Endothelial cell of umbilical vein (primary cell): ENCODE measurements at regions not wholly inside any gene's neighbourhood (a gene's known extent, or its start where the extent isn't known, plus 50 kb on each side); places are given as distances from the start of the nearest gene placed in this dataset.

Experiments used
- BruUV-seq: library from RNA; stranded (reverse); fragments of 400-500 nt; replicated peaks from 2 replicates; lab custom pipeline; 2021; lab: Mats Ljungman, UMichigan
- CTCF ChIA-PET: fragments of 300-600, 350-600 bp; sonication (Branson Sonifier 250); formaldehyde crosslinking; loops from one replicate; lab custom pipeline; 2021; ENCODE audit warnings: antibody characterized with exemption, inconsistent platforms; lab: Charles Lee
- POLR2A ChIA-PET: fragments of 300-600, 350-600 bp; sonication (Branson Sonifier 250); formaldehyde crosslinking; loops from one replicate; lab custom pipeline; 2021; ENCODE audit warnings: antibody characterized with exemption, inconsistent platforms; lab: Charles Lee
- DNase-seq: peaks from one replicate; pipeline ENCODE4 v3.0.0-alpha.2; 2011; ENCODE audit warnings: low read depth, low spot score
- FAIRE-seq: peaks from 2 replicates; lab custom pipeline; 2011; peaks lifted over from hg19 to GRCh38; lab: Jason Lieb, UNC
- H2AFZ ChIP-seq: 2 replicates; pipeline ENCODE4 v1.6.0; 2012; ENCODE audit warnings: low read depth, low read length, control low read depth, inconsistent platforms
- H3K27ac ChIP-seq: 2 replicates; pipeline ENCODE4 v1.5.1; 2011; ENCODE audit warnings: low read depth, mild to moderate bottlenecking, control low read depth, low read length, moderate library complexity; ENCODE audit not compliant: insufficient read depth
- H3K27me3 ChIP-seq, 2 experiments: 2 replicates each; pipeline versions ENCODE4 v1.6.0 to v1.6.1; 2011; ENCODE audit warnings: low read length in 2 of 2, mixed read lengths in 1 of 2; ENCODE audit not compliant: control insufficient read depth in 2 of 2, insufficient read depth in 2 of 2
- H3K36me3 ChIP-seq, 2 experiments: 2 replicates in 1 of 2; 3 replicates in 1 of 2; pipeline ENCODE4 v1.5.1; 2011; ENCODE audit warnings: low read length in 2 of 2, mild to moderate bottlenecking in 1 of 2, moderate library complexity in 1 of 2; ENCODE audit not compliant: control insufficient read depth in 2 of 2, insufficient read depth in 2 of 2; ENCODE audit errors: extremely low read depth in 1 of 2
- H3K4me1 ChIP-seq: 3 replicates; pipeline ENCODE4 v1.5.1; 2011; ENCODE audit warnings: mild to moderate bottlenecking, low read length; ENCODE audit not compliant: control insufficient read depth, insufficient read depth; ENCODE audit errors: extremely low read depth
- H3K4me2 ChIP-seq: 2 replicates; pipeline ENCODE4 v1.6.1; 2011; ENCODE audit warnings: low read length, control low read depth, mixed read lengths; ENCODE audit not compliant: insufficient read depth
- H3K4me3 ChIP-seq, 3 experiments: fragments of 200-600 bp in 1 of 3; sonication (generic), shearing (Covaris generic) in 1 of 3; replicated peaks in 1 of 3; 2 replicates each; pipeline ENCODE4 v1.5.1; 2011 to 2016; ENCODE audit warnings: control low read depth in 3 of 3, low read length in 3 of 3, mild to moderate bottlenecking in 2 of 3, inconsistent platforms in 1 of 3, low read depth in 1 of 3, moderate library complexity in 1 of 3; ENCODE audit not compliant: insufficient read depth in 1 of 3
- H3K79me2 ChIP-seq: 2 replicates; pipeline ENCODE4 v1.6.0; 2012; ENCODE audit warnings: low read length, inconsistent platforms; ENCODE audit not compliant: control insufficient read depth, insufficient read depth
- H3K9ac ChIP-seq: replicated peaks from 2 replicates; pipeline ENCODE3; 2011; ENCODE audit warnings: low read length, control low read depth; ENCODE audit not compliant: insufficient read depth; ENCODE audit errors: extremely low read depth
- H3K9me1 ChIP-seq: replicated peaks from 3 replicates; pipeline ENCODE4 v1.6.0; 2011; ENCODE audit warnings: mild to moderate bottlenecking, low read length; ENCODE audit not compliant: control insufficient read depth, insufficient read depth; ENCODE audit errors: extremely low read depth
- H3K9me3 ChIP-seq: replicated peaks from 2 replicates; pipeline ENCODE4 v1.5.1; 2012; ENCODE audit warnings: low read length, inconsistent platforms; ENCODE audit not compliant: control insufficient read depth, insufficient read depth
- H4K20me1 ChIP-seq: replicated peaks from 2 replicates; pipeline ENCODE3; 2011; ENCODE audit warnings: mild to moderate bottlenecking, low read length; ENCODE audit not compliant: control insufficient read depth, insufficient read depth; ENCODE audit errors: extremely low read depth
- EZH2 ChIP-seq: IDR thresholded peaks from 2 replicates; pipeline ENCODE4 v1.6.1; 2012; ENCODE audit warnings: borderline replicate concordance, low read depth, mild to moderate bottlenecking, moderate library complexity, low read length, inconsistent platforms; ENCODE audit not compliant: severe bottlenecking
- FOS ChIP-seq: IDR thresholded peaks from 2 replicates; pipeline ENCODE4 v1.6.1; 2011; ENCODE audit warnings: mild to moderate bottlenecking, low read length, moderate library complexity, borderline replicate concordance; ENCODE audit not compliant: insufficient read depth
- GATA2 ChIP-seq: IDR thresholded peaks from 2 replicates; pipeline ENCODE4 v1.7.0; 2011; ENCODE audit warnings: low read depth, mild to moderate bottlenecking, moderate library complexity, mixed read lengths, low read length; ENCODE audit not compliant: insufficient read length, insufficient read depth
- JUN ChIP-seq: IDR thresholded peaks from 2 replicates; pipeline ENCODE4 v1.6.1; 2011; ENCODE audit warnings: borderline replicate concordance, low read depth; ENCODE audit not compliant: insufficient read length, insufficient read depth
- MYC ChIP-seq: IDR thresholded peaks from one replicate; pipeline ENCODE4 v1.6.1; 2011; ENCODE audit warnings: mild to moderate bottlenecking, low read depth, low read length
- POLR2A ChIP-seq: IDR thresholded peaks from 2 replicates; pipeline ENCODE4 v1.6.1; 2012; ENCODE audit warnings: low read depth, mild to moderate bottlenecking, control low read depth, low read length
- POLR2AphosphoS5 ChIP-seq: IDR thresholded peaks from 2 replicates; pipeline ENCODE4 v1.6.1; 2012; ENCODE audit warnings: low read depth, mild to moderate bottlenecking, control low read depth, low read length, moderate library complexity; ENCODE audit not compliant: insufficient read depth
- dilution Hi-C: fragments of 300-500 bp; cut with MboI; formaldehyde crosslinking; loops from one replicate; pipeline ENCODE4 v1.15.0; 2019; ENCODE audit warnings: low sequenced_read_pairs; ENCODE audit not compliant: extremely low pct_ligation_motif_present
- intact Hi-C: fragments of 100-400 bp; cut with micrococcal nuclease; formaldehyde crosslinking; loops from one replicate; pipeline ENCODE4 v1.10.0; 2022
- TF ChIP-seq, protein P1 (sequence below), 2 donors: IDR thresholded peaks; 1 replicate in 1 of 2; 2 replicates in 1 of 2; pipeline ENCODE4 v1.5.1; 2011; ENCODE audit warnings: low read length in 2 of 2, mild to moderate bottlenecking in 2 of 2, moderate library complexity in 2 of 2, control low read depth in 1 of 2, inconsistent platforms in 1 of 2, low read depth in 1 of 2; ENCODE audit not compliant: insufficient read depth in 1 of 2; ENCODE audit errors: extremely low read depth in 1 of 2
- TF ChIP-seq, protein P2 (sequence below): IDR thresholded peaks from 2 replicates; pipeline ENCODE4 v1.6.1; 2011; ENCODE audit not compliant: insufficient read depth, insufficient read length

DNA sequence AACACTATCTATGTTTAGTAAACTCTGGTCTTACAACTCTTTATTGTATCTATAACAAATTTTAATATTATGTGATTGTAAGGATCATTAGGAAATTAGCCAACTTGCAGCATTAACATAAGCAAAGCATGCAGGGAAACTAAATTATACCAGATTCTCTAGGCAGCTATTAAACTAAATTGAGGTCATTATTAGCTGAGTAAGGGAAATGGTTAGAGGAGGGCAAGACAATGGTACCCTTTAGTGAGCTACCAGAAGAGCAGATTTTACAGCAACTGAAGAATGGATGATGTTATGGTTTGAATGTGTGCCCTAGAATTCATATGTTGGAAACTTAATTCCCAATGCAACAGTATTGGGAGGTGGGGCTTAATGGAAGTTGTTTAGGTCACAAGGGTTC is 79.1 kb downstream of the SMPDL3A start:
- dilution Hi-C loops (no loop called here), intact Hi-C loops (loop anchor here (5.0 kb wide), 1 partner anchor 1984 kb away; no protein-coding TSS in a partner anchor)
- Histone ChIP-seq H3K79me2 (no peaks in the 10 kb centered on the region), H3K4me3 (no peak overlapping the region), H3K4me2 (no peak overlapping the region), H2AFZ (no peak overlapping the region), H3K9me3 (no peaks in the 10 kb centered on the region), H3K27ac (no peak overlapping the region), H3K4me1 (no peaks in the 10 kb centered on the region), H3K9me1 (no peaks in the 10 kb centered on the region), H3K36me3 (no peaks in the 10 kb centered on the region), H3K9ac (no peak overlapping the region), H3K27me3 (no peaks in the 10 kb centered on the region), H4K20me1 (no peaks in the 10 kb centered on the region)
- no peak for DNase-seq
- no peak for TF ChIP-seq POLR2A
- no peak for TF ChIP-seq JUN
- TF ChIP-seq, protein P1, sequence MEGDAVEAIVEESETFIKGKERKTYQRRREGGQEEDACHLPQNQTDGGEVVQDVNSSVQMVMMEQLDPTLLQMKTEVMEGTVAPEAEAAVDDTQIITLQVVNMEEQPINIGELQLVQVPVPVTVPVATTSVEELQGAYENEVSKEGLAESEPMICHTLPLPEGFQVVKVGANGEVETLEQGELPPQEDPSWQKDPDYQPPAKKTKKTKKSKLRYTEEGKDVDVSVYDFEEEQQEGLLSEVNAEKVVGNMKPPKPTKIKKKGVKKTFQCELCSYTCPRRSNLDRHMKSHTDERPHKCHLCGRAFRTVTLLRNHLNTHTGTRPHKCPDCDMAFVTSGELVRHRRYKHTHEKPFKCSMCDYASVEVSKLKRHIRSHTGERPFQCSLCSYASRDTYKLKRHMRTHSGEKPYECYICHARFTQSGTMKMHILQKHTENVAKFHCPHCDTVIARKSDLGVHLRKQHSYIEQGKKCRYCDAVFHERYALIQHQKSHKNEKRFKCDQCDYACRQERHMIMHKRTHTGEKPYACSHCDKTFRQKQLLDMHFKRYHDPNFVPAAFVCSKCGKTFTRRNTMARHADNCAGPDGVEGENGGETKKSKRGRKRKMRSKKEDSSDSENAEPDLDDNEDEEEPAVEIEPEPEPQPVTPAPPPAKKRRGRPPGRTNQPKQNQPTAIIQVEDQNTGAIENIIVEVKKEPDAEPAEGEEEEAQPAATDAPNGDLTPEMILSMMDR (IDR thresholded peaks at IDR 0.05; ENCODE audit: extremely low read depth in 1 of 2, insufficient read depth in 1 of 2, low read depth in 1 of 2, low read length in 2 of 2): no peak
- no peak for TF ChIP-seq MYC
- no peak for TF ChIP-seq GATA2
- TF ChIP-seq EZH2: no peak
- TF ChIP-seq, protein P2, sequence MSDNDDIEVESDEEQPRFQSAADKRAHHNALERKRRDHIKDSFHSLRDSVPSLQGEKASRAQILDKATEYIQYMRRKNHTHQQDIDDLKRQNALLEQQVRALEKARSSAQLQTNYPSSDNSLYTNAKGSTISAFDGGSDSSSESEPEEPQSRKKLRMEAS: no peak
- no peak for TF ChIP-seq POLR2AphosphoS5
- no peak for TF ChIP-seq FOS
- ChIA-PET CTCF (interaction anchor here (1.6 kb wide), 1 partner anchor 18 kb away, joined by 3 read pairs; no protein-coding TSS in a partner anchor), POLR2A (no interaction called here)
- BruUV-seq: no TSS peak
- no peak for FAIRE-seq
